ENCODE measurements at regions not wholly inside any gene's neighbourhood (a gene's known extent, or its start where the extent isn't known, plus 50 kb on each side); places are given as distances from the start of the nearest gene placed in this dataset.

DNA sequence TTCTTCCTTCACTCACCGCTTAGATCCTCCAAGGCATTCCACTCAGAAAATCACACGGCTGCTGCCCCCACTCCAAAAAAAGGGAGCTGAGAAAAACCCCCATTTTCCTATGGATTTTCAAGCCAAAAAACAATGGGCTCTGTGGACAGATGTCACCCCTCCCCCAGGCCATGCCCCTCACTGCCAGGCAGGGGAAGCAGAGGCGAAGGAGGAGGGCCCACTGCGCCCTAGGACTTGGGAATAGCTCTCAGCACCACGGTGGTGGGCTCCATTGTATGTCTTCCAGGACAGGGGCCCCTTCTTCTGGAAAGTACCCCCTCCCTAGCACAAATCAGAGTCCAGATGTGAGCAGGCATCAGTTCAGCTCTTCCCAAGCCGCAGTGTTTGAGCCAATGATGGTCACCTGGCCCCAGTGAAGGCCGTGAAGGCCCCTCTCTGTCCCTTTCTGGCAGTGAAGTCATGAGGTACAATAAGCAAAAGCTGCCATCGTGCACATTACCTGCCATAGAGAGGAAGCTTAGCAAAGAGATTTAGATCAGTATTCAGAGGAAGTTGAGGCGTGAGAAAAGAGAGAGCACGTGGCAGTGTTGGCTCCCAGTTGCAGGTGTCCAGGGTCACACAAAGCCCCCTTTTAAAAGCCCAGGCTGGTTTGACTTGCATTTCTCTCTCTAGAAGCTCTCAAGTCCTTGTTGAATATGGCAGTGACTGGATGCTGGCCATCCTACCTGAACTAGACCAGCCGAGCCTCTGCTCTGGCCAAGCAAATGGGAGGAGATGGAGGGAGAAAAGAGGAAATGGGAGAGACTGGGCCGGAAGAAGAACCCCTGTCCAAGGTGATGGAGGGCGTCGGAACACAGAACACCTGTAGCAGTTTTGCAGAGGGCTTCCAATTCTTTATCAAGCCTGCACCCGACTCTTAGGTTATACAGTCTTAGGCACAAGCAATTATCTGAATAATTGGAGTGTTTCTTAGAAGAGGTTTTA is 149.0 kb downstream of the TOMM20 start:
- Histone ChIP-seq H3K9me3 (no peaks in the 10 kb centered on the region), H3K4me3 (peak overlapping the region in 1 of 3 donors; percentile 21), H3K27me3 (no peaks in the 10 kb centered on the region), H3K36me3 (no peaks in the 10 kb centered on the region), H3K4me1 (peaks cover 25 to 46% of the 10 kb centered on the region in 2 donors), H3K27ac (peak overlapping the region; percentile 97 to 98)
- TF ChIP-seq POLR2AphosphoS5 (IDR thresholded peaks at IDR 0.05) (no peak), POLR2A (IDR thresholded peaks at IDR 0.05) (no peak)
- TF ChIP-seq, protein P1, sequence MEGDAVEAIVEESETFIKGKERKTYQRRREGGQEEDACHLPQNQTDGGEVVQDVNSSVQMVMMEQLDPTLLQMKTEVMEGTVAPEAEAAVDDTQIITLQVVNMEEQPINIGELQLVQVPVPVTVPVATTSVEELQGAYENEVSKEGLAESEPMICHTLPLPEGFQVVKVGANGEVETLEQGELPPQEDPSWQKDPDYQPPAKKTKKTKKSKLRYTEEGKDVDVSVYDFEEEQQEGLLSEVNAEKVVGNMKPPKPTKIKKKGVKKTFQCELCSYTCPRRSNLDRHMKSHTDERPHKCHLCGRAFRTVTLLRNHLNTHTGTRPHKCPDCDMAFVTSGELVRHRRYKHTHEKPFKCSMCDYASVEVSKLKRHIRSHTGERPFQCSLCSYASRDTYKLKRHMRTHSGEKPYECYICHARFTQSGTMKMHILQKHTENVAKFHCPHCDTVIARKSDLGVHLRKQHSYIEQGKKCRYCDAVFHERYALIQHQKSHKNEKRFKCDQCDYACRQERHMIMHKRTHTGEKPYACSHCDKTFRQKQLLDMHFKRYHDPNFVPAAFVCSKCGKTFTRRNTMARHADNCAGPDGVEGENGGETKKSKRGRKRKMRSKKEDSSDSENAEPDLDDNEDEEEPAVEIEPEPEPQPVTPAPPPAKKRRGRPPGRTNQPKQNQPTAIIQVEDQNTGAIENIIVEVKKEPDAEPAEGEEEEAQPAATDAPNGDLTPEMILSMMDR (IDR thresholded peaks at IDR 0.05): no peak
- no peak for DNase-seq (ENCODE audit: low spot score in 2 of 2)
- intact Hi-C loops (cut with DNase I; ENCODE audit: low total_unique reads): loop anchor here (5.0 to 10.0 kb wide), 2 partner anchors 93 to 375 kb away; no protein-coding TSS in a partner anchor

DNA sequence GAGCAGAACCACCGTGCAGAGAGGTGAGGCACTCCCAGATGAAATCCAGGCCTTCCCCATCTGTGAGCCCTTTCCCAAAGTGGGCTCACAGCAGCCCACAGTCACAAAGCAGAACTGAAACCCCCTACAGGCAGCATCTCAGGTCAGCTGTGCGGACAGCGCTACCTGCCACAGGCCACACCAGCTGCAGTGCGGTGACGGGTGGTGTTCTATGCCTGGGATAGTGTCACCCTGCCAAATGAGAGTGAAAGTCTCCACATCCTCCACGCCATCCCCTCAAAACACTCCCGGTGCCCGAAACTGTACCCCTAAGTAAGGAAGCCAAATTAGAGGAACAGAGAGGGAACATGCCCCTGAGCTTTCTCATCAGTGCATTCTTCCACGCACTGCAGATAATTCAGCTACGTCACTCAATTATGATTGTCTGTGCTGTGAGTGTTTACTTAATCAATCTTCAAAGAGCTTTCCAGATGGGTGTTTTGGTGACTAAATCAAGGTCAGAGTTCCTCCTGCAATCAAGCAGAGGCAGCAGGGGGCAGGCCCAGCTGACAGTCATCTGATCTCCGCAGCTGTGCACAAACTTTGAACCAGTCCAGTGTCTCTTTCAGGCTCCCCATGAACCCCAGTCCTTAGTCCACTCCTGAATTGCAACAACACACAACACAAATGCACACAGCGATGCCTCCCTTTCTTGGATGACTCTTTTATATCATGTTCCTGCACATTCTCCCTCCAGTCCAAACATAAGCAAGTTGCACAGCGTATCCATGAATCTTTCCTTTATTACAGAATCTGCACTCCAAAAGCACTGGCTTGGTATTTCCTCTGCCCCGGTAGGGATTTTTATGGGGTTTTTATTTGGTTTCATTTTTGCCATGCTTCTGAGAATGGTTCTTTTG is 150.0 kb downstream of the TOMM20 start:
- TF ChIP-seq POLR2AphosphoS5 (IDR thresholded peaks at IDR 0.05) (peak; percentile 10 to 71 (median 16)), POLR2A (IDR thresholded peaks at IDR 0.05) (no peak)
- TF ChIP-seq, protein P1 (IDR thresholded peaks at IDR 0.05): no peak
- H3K27ac ChIP-seq: peak overlapping the region; percentile 97 to 98
- no peak for DNase-seq (ENCODE audit: low spot score in 2 of 2)
- H3K36me3 ChIP-seq: no peaks in the 10 kb centered on the region
- H3K27me3 ChIP-seq: no peaks in the 10 kb centered on the region
- H3K4me1 ChIP-seq: peaks cover 25 to 41% of the 10 kb centered on the region in 2 donors
- intact Hi-C loops (cut with DNase I; ENCODE audit: low total_unique reads): loop anchor here (5.0 to 10.0 kb wide), 2 partner anchors 94 to 374 kb away; no protein-coding TSS in a partner anchor
- peak overlapping the region in 1 of 3 donors; percentile 9 for H3K4me3 ChIP-seq
- H3K9me3 ChIP-seq: no peaks in the 10 kb centered on the region

DNA sequence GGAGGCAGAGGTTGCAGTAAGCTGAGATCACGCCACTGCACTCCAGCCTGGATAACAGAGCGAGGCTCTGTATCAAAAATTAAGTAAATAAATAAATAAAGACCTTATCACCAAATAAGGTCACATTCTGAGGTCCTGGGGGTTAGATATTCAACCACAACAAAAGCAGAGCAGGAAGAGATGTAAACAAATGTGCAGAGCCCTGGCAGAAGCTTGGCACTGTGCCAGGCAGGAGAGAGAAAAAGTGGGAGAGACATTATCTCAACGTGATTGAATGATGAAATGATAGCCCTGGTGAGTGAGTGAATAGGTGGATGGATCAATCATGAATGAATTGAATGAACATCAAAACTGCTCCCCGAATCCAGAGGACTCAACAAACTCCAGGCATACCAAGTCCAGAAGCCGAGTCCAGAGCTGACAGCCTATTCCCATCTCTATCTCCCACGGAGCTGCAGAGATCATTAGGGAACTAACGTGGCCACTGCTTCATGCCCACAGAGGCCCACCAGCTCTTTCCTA is 150.7 kb downstream of the TOMM20 start:
- H3K36me3 ChIP-seq: no peaks in the 10 kb centered on the region
- H3K27ac ChIP-seq: peak overlapping the region; percentile 97 to 98
- peaks cover 25 to 41% of the 10 kb centered on the region in 2 donors for H3K4me1 ChIP-seq
- TF ChIP-seq POLR2AphosphoS5 (IDR thresholded peaks at IDR 0.05): no peak
- TF ChIP-seq POLR2A (IDR thresholded peaks at IDR 0.05): no peak
- TF ChIP-seq, protein P1 (IDR thresholded peaks at IDR 0.05): no peak
- no peak for DNase-seq (ENCODE audit: low spot score in 2 of 2)
- intact Hi-C loops (cut with DNase I; ENCODE audit: low total_unique reads): loop anchor here (5.0 to 10.0 kb wide), 2 partner anchors 94 to 373 kb away; no protein-coding TSS in a partner anchor
- H3K27me3 ChIP-seq: no peaks in the 10 kb centered on the region
- H3K9me3 ChIP-seq: no peaks in the 10 kb centered on the region
- H3K4me3 ChIP-seq: no peak overlapping the region

DNA sequence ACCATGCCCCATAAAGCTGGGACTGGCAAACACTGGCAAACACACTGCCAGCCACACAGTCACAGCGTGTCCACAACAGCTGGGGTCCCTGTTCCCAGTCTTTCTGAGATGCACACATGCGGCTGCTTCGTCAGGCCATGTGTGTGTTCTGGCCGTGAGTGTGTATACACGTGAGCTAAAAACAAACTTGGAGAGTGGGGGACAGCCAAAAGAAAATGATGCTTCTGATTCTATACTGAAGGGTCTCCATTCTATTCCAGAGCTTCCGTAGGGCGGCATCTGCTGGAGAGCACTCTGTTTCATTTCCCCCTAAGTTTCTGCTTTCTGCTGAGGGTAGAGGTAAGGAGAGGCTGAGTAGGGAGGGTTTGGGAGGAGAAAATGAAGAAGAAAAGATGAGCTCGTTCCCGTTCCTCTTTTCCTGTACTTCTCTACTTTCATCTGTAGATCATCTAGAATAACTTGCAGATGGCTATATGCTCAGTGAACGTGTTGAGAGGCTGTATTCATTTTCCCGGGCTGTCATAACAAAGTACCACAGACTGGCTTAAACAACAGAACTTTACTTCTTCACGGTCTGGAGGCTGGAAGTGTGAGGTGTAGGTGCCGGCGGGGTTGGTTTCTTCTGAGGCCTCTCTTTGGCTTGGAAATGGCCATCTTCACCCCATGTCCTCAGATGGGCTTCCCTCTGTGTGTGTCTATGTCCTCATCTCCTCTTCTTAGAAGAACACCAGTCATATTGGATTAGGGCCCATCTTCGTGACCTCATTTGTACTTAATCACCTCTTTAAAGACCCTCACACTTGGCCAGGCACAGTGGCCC is 151.6 kb downstream of the TOMM20 start:
- Histone ChIP-seq H3K4me3 (no peak overlapping the region), H3K36me3 (no peaks in the 10 kb centered on the region), H3K27ac (peak overlapping the region; percentile 14 to 98), H3K9me3 (no peaks in the 10 kb centered on the region), H3K4me1 (peaks cover 25 to 41% of the 10 kb centered on the region in 2 donors), H3K27me3 (no peaks in the 10 kb centered on the region)
- TF ChIP-seq, protein P1 (IDR thresholded peaks at IDR 0.05): no peak
- TF ChIP-seq POLR2AphosphoS5 (IDR thresholded peaks at IDR 0.05): no peak
- TF ChIP-seq POLR2A (IDR thresholded peaks at IDR 0.05): no peak
- DNase-seq (ENCODE audit: low spot score in 2 of 2): no peak
- intact Hi-C loops (cut with DNase I; ENCODE audit: low total_unique reads): loop anchor here (5.0 to 10.0 kb wide), 2 partner anchors 95 to 372 kb away; no protein-coding TSS in a partner anchor

Measured in breast epithelium (tissue), 4 donors.